ENCODE measurements at regions not wholly inside any gene's neighbourhood (a gene's known extent, or its start where the extent isn't known, plus 50 kb on each side); places are given as distances from the start of the nearest gene placed in this dataset. TPM values are rescaled to one million over a fixed set of nuclear protein-coding genes. Genes with fewer than 3 reads are reported as not detected.
"Not testable (repeated sequence)": the region's sequence is repeated elsewhere in the genome, so short reads cannot be mapped to it uniquely, and the experiment has no call there.

DNA sequence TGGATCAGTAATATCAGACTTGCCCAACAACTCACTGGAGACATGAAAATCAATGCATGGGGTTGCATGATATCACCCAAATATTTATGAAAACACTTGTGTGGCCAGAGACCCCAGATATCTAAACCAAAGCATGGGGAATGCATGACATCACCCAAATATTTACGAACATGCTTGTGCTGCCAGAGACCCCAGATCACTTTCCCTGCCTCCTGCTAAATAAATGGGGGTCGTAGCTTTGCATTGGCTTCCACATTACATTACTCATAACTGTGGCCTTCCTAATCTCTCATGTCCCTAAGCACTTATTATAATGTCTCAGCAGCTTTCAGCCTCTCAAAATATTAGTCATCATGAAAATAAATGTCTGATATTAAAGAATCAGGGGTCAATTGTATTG, 838.0 kb upstream of the DEFB115 start:
- Histone ChIP-seq H2AFZ (no peak overlapping the region), H3K4me3 (no peak overlapping the region), H3K9me3 (ENCODE audit: low read depth) (no peaks in the 10 kb centered on the region), H4K20me1 (ENCODE audit: insufficient read depth, poor library complexity, severe bottlenecking) (no peaks in the 10 kb centered on the region), H3K36me3 (replicated peaks; ENCODE audit: insufficient read depth, low read depth) (no peaks in the 10 kb centered on the region), H3K27ac (no peak overlapping the region), H3K4me1 (ENCODE audit: insufficient read depth) (no peaks in the 10 kb centered on the region), H3K9me2 (replicated peaks; ENCODE audit: insufficient read depth) (no peaks in the 10 kb centered on the region), H3K4me2 (no peak overlapping the region), H3K27me3 (no peaks in the 10 kb centered on the region), H3K79me2 (no peaks in the 10 kb centered on the region)
- TF ChIP-seq EZH2phosphoT487 (IDR thresholded peaks at IDR 0.05; ENCODE audit: low read depth, severe bottlenecking, unreplicated experiment) (no peak), EZH2 (IDR thresholded peaks at IDR 0.05; ENCODE audit: borderline replicate concordance) (no peak)
- TF ChIP-seq, protein P1, sequence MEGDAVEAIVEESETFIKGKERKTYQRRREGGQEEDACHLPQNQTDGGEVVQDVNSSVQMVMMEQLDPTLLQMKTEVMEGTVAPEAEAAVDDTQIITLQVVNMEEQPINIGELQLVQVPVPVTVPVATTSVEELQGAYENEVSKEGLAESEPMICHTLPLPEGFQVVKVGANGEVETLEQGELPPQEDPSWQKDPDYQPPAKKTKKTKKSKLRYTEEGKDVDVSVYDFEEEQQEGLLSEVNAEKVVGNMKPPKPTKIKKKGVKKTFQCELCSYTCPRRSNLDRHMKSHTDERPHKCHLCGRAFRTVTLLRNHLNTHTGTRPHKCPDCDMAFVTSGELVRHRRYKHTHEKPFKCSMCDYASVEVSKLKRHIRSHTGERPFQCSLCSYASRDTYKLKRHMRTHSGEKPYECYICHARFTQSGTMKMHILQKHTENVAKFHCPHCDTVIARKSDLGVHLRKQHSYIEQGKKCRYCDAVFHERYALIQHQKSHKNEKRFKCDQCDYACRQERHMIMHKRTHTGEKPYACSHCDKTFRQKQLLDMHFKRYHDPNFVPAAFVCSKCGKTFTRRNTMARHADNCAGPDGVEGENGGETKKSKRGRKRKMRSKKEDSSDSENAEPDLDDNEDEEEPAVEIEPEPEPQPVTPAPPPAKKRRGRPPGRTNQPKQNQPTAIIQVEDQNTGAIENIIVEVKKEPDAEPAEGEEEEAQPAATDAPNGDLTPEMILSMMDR (IDR thresholded peaks at IDR 0.05; ENCODE audit: poor library complexity): no peak
- DNase-seq (ENCODE audit: low spot score): no peak
- WGBS (ENCODE audit: low lambda C conversion rate, missing lambda C conversion rate): 66% methylated on average over 2 of the region's 2 CpGs

DNA sequence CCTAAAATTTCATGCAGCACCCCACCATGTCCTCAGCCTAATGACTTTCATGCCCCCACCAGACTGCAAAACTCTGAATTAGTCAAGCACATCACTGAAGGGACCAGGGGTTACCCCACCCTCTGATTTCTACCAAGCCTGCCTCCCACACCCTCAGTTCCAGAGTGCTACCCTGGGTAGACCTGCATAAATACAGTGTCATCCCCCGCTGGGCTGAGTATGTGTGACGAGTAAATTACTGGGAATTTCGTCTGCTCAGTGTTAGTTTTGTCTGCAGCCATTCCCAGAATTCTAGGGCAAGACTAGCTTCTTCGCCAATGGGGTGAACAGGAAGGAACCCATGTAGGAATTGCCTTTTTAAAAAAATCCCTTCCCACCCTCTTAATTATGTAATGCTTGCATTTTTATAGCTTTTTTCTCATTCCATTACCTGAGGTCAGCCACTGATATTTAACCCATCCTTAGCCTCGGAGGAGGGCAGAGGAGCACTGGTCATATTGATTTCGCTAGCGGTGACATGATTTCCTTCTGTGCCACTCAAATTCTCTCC, 837.5 kb upstream of the DEFB115 start:
- not testable (repeated sequence) for DNase-seq (ENCODE audit: low spot score)
- WGBS (ENCODE audit: low lambda C conversion rate, missing lambda C conversion rate): 64% methylated on average over 7 of the region's 7 CpGs

More for the DNA sequence above, 837.5 kb upstream of the DEFB115 start:
- not testable (repeated sequence) for H3K79me2 ChIP-seq; H4K20me1 ChIP-seq (ENCODE audit: insufficient read depth, poor library complexity, severe bottlenecking); H3K27ac ChIP-seq; H3K4me3 ChIP-seq; H2AFZ ChIP-seq; H3K36me3 ChIP-seq (replicated peaks; ENCODE audit: insufficient read depth, low read depth); H3K27me3 ChIP-seq; H3K9me2 ChIP-seq (replicated peaks; ENCODE audit: insufficient read depth); H3K9me3 ChIP-seq (ENCODE audit: low read depth); H3K4me2 ChIP-seq; H3K4me1 ChIP-seq (ENCODE audit: insufficient read depth)

Small RNA genes lying in the stretch of these regions (small RNA-seq; reads per million reads assigned to genes)
- gene CFTRP3 (not detected), gene MLLT10P1 (not detected), gene RF00019 (not detected)
